ENCODE measurements at regions not wholly inside any gene's neighbourhood (a gene's known extent, or its start where the extent isn't known, plus 50 kb on each side); places are given as distances from the start of the nearest gene placed in this dataset.

- no peak for DNase-seq
Measured at GRCh38 chr15:93706495-93707292, 524.7 kb upstream of the MCTP2 start.

DNA sequence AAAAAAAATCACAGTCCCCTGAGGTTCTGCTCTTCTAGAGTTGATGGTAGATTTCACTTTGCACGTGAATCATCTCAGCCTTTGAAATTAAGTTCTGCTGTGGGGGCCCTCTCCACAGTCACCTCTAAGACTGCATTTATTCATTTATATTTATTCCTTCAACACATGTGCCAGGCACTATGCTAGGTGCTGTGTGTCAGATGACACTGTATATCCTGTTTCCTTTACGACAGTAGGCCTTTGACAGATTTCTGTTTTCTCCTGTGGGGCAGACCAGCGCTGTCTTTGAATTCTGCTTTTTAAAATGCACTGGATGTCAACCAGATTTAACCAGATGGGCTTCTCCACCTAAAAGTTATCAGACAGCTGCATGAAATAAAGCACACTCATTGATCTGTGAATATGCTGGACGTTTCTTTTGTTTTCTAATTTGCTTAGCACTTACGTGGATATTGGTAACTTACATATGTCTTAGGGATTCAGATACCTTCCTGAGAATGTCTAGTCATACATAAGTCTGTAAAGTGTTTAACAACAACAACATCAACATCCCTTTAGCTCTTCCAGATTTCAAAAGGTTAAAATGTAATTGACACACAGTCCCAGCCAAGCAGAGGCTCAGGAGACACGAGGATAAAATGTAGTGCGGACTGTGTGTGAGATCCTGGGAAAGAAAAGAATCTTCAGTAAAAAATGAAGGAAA, 525.5 kb upstream of the MCTP2 start:
- no peak for DNase-seq

- DNase-seq: no peak
Measured at GRCh38 chr15:93703092-93703739, 528.1 kb upstream of the MCTP2 start.

GRCh38 chr15:93700051-93700450, 531.3 kb upstream of the MCTP2 start:
- no peak for DNase-seq

DNA sequence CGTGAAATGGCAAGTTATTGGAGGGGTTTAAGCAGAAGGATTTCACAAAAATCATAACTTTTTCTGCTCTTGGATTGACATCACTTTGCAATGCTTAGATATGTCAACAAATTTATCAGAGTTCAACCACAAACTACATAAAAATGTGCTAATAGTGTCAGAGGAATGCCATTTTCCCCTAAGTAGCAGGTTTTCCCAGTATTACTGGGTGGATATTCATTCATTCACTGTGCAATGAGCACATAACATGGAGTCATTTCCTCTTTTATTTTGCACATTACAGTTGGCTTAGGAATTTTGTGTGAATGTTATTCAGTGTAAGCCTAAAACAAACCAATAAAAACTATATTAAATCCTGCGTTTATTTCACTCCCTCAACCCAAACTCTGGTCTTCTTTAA, 537.3 kb upstream of the MCTP2 start:
- DNase-seq: no peak

DNA sequence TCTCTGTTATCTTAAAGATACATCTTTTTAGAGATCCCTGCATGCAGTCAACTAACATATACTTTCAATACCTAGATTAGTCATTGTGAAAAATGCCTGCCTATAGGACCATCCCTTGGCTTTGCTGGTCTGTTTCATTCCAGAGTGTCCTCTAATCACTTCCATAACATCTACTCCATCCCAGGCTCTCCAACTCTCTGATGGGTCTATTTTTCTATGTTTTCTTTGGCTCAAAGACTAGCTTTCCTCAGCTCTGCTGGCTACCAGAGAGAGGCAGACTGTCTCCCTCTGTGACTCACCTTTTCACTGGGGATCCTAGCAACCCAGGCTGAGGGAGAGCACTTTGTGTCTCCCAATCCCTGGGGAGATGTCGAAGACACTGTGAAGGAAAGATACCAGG, 547.7 kb upstream of the MCTP2 start:
- DNase-seq: no peak

DNA sequence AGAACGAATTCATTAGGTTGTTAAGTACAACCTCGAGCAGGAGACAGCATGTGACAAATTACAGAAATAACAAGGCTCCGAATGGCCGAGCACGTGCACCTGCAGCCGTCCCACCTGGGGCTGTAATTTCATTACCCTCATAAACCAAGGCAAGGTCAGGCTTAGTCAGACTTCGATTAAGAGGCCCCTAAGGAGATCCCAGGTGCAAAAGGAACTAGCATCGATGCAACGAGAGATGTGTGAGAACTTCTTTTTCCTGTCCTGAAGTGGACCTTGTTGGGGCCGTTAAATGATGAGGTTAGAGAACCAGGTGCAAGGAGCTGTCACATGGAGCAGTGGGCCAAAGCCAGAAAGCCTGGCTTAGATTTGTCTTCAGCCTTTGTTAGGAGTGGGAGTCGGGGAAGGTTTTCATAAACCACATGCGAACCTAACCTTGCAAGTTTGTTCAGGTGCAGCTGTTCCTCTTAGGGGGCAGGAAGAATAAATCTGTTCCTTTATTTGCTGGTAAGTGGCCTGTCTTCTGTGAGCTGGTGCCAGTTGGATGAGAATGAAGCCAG, 559.9 kb upstream of the MCTP2 start:
- DNase-seq: no peak

DNA sequence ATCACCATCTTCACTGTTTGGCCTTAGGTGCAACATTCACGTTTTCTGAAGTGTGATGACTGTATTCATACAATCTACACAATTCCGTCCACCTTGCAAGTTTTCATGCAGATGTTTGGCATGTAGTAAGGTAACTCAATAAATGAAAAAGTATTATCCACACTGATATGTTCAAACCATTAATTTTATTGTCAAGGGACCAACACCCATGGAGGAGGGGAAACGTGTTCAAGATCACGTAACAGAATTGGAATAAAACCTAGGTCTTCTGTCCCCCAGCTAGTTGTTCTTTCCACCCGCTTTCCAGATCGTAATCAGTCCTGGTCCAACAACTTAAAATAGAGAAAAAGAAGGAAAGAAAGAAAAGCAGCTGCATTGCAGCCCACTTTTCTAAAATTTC, 560.4 kb upstream of the MCTP2 start:
- DNase-seq: no peak

GRCh38 chr15:93664213-93664956, 567.0 kb upstream of the MCTP2 start:
- DNase-seq: no peak

DNA sequence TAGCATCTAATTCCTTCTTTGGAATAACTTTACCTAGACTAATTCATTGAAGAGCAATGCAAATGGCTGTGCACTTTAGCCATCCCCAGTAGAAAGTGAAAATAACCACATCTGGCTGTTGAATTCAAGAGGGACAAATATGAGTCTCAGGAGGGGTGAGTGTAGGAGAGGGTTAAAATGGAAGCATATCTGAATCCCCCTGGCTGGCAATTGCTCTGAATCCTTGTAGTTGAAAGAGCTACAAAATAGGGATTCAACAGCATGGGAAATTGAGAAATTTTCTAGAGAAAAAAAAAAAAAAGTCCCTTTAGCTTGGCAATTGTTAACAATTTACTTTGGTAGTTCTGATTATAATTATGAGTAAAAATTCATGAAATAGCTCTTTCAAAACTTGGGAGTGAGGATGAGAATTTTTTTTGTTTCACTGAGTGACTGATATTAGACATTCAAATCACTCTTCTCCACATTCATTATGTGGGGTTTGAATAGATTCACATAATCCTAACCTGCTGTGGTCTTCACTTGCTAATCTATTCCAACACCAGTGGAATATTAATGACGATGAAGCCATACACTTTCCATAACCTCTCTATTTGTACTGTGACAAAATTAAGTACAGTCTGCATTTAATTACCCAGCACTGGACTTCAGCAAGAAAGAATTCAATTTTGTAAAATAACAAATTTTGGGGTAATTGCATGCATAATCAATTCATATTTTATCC, 569.0 kb upstream of the MCTP2 start:
- no peak for DNase-seq

DNA sequence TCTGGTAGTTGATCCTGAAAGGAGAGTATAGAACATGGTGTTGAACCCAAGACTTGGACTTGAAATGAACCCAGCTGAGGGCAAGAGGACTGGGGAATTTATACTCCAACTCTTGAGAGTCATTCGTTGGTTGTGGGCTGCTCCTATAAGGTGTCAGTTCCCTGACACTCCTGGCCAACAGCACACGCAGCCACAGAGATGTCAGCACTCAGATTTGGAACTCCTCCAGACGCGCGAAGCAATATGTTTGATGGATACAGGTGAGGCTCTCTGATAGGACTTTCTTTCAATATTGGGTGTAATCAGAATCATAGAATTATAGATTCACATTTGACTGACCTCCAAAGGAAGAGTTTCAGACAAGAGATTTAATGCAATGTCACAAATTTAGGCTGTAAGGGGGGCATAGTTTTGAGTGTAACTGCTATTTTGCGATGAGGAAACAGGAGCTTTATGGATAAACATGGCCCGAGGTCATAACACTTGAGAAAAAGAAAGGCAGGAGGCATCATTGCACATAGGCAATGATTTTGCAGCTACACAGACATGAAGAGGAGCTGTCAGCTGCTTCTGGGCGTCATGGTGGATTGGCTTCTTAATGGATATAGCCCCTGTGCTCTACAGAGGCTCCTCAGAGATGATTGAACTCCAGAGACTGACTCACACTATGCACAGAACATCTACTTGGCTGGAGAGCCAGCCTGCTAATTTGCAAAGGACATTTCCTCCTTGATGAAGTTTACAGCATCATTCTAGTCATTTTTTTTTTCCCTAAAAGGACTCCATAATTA, 569.2 kb upstream of the RGMA start:
- no peak for DNase-seq

DNA sequence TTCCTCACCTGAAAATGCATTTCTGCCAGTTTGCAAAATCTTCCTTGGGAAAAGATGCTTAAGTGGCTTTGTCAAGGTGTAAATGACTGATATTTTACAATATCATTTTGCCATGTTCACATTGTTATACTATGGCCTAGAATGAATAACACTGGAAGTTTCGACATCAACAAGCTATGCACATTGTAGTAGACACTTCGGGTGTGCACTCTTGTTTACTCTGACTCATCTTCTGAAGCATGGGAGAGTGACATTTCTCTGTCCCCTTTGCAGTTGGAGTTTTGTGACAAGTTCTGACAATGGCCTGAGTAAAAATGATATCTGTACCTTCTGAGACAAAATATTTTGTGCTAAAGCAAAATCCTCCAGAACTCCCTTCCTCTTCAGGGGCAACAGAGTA, 567.0 kb upstream of the RGMA start:
- DNase-seq: no peak

- no peak for DNase-seq
Measured at GRCh38 chr15:93649691-93650235, 560.8 kb upstream of the RGMA start.

- DNase-seq: no peak
Measured at GRCh38 chr15:93646193-93646592, 557.2 kb upstream of the RGMA start.

DNA sequence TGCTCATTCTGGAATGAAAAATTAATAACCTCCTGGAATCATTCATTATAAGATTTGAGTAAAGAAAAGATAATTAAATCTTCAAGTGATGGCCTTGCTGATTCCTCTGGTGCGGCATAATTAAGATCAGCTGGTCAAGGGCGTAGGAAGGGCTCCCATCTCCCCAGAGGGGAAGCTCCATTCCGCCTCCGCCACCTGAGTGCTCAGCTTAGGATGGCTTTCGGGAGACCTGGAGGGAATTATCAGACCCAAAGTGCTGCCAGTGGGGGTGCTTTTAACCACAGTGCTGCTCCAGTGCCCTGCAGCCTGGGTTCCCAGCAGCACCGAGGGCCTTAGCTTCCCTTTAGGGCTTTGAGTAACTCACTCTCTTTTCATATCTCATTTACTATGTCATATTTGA, 556.6 kb upstream of the RGMA start:
- no peak for DNase-seq

GRCh38 chr15:93644595-93644994, 555.6 kb upstream of the RGMA start:
- DNase-seq: no peak

- no peak for DNase-seq
Measured at GRCh38 chr15:93640411-93640962, 551.5 kb upstream of the RGMA start.

DNA sequence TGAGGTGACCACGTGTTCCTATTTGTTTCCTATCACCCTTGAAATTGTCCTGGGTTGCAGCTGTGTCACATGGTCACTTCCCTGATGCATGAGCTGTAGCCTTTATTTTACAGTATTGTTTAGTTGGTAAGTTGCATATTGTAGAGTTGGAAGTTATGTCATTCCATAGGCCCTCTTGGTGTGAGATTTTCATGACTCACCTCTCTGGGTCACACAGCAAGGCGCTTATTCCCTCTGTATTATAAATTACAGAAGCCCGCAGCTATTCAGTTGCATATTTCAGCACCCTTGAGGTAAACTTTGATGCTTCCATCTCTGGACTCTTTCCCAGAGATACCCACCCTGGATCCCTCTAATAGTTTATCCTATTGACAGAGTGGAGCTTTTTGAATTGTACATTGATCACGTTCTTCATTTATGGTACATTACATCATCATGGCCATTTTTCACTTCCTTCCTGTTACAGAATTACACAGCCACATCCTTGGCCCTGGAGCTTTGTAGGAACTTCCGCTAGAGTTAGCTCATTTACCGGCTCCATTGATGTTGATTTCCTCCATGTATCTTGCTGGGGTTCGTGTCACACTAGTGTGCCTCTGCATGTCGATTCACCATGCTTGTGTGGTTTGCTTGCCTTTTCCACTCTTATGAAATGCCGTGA, 543.1 kb upstream of the RGMA start:
- DNase-seq: no peak

DNA sequence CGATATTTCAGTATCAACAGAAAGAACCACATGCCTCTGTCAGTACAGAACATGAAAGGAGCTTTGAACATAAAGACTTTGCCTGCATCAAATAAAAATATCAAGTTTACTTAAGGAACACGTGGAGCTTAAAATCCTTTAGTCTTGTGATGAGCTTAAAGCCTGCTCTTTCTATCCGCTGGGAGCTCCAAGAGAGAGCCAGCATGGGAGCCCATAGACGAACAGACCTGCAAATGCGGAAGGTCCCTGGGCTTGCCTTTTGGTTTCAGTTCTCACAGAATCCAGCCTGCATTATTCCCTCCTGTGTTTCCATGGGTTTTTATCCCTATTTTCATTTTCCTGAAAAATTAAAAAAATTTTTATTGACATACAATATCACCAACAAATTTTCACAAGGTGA, 530.6 kb upstream of the RGMA start:
- DNase-seq: no peak

GRCh38 chr15:93617443-93617842, 528.4 kb upstream of the RGMA start:
- DNase-seq: no peak
